ENCODE measurements at regions not wholly inside any gene's neighbourhood (a gene's known extent, or its start where the extent isn't known, plus 50 kb on each side); places are given as distances from the start of the nearest gene placed in this dataset.

DNA sequence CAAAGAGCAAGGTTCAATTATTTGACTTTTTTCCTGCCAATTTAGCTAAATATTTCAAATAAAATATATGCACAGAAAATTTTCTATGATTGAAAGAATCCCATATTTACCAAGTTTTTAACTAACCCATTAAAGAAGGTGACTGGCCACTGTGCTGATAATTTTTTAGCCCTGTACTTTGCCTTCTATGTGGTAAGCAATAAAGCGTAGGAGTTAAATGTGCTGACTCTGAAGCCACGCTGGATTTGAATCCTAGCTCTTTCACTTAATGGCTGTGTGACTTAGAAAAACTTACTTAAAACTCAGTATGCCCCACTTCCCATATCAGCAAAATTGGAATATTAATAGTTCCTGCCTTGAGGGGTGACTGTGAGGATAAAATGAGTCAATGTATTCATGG lies 82.1 kb downstream of the NEUROD6 start:
- Histone ChIP-seq H2AK5ac (ENCODE audit: insufficient read length, low read length) (no peak overlapping the region), H3K23me2 (ENCODE audit: insufficient read length, low read depth, low read length, poor library complexity, severe bottlenecking) (no peaks in the 10 kb centered on the region), H3K27me3 (ENCODE audit: insufficient read depth, low read length) (no peaks in the 10 kb centered on the region), H3K18ac (ENCODE audit: insufficient read length, low read depth, low read length) (no peak overlapping the region), H4K8ac (replicated peaks; ENCODE audit: insufficient read length, low read depth, low read length) (no peak overlapping the region), H2AFZ (ENCODE audit: low read length) (no peak overlapping the region), H3K4me2 (ENCODE audit: insufficient read depth, insufficient read length, low read length) (no peak overlapping the region), H3K79me2 (ENCODE audit: insufficient read depth, low read length) (no peaks in the 10 kb centered on the region), H3K9ac (ENCODE audit: extremely low read depth, insufficient read length, low read length) (no peak overlapping the region), H4K20me1 (ENCODE audit: control insufficient read depth, insufficient read depth, insufficient read length) (no peaks in the 10 kb centered on the region), H3K27ac (ENCODE audit: insufficient read length, low read depth, low read length) (no peak overlapping the region), H3T11ph (ENCODE audit: low read length) (no peak overlapping the region), H2BK120ac (ENCODE audit: low read depth, low read length, poor library complexity, severe bottlenecking) (no peak overlapping the region), H2BK5ac (ENCODE audit: insufficient read length, low read length) (no peak overlapping the region), H2BK12ac (ENCODE audit: insufficient read length, low read depth, low read length) (no peak overlapping the region), H3K4ac (ENCODE audit: low read depth, low read length) (no peak overlapping the region), H2BK20ac (ENCODE audit: low read depth, low read length, poor library complexity, severe bottlenecking) (no peak overlapping the region), H4K91ac (ENCODE audit: insufficient read length, low read depth, low read length) (no peak overlapping the region), H4K5ac (ENCODE audit: insufficient read length, low read depth, low read length) (no peak overlapping the region), H3K4me1 (ENCODE audit: insufficient read depth, low read length) (peaks cover 3% of the 10 kb centered on the region; the same call in 1 of the 2 replicates), H3K14ac (ENCODE audit: insufficient read depth, low read length) (no peak overlapping the region), H3K79me1 (ENCODE audit: insufficient read depth, low read depth, low read length, poor library complexity, severe bottlenecking) (no peaks in the 10 kb centered on the region), H3K23ac (ENCODE audit: insufficient read length, low read depth, low read length) (no peak overlapping the region), H2BK15ac (ENCODE audit: low read depth, low read length) (no peak overlapping the region), H3K9me3 (ENCODE audit: control insufficient read depth, low read depth, low read length) (no peaks in the 10 kb centered on the region), H3K56ac (ENCODE audit: insufficient read length, low read depth, low read length) (no peak overlapping the region)
- no peak overlapping the region for H3K27ac Mint-ChIP-seq
- peaks cover 0 to 4% of the 10 kb centered on the region in 2 experiments; a peak in 1 of 5 replicates for H3K9me3 Mint-ChIP-seq
- no peaks in the 10 kb centered on the region for H3K36me3 Mint-ChIP-seq (ENCODE audit: insufficient read depth in 1 of 3, low read depth in 3 of 3)
- H3K4me1 Mint-ChIP-seq = peaks cover 28 to 32% of the 10 kb centered on the region in 2 experiments
- DNase-seq = no peak
- no CpG with 5 or more reads among the region's 2 CpGs for WGBS (ENCODE audit: extremely low coverage, insufficient read length, low lambda C conversion rate)
- no peak overlapping the region for H3K4me3 Mint-ChIP-seq
- TF ChIP-seq, protein P1, sequence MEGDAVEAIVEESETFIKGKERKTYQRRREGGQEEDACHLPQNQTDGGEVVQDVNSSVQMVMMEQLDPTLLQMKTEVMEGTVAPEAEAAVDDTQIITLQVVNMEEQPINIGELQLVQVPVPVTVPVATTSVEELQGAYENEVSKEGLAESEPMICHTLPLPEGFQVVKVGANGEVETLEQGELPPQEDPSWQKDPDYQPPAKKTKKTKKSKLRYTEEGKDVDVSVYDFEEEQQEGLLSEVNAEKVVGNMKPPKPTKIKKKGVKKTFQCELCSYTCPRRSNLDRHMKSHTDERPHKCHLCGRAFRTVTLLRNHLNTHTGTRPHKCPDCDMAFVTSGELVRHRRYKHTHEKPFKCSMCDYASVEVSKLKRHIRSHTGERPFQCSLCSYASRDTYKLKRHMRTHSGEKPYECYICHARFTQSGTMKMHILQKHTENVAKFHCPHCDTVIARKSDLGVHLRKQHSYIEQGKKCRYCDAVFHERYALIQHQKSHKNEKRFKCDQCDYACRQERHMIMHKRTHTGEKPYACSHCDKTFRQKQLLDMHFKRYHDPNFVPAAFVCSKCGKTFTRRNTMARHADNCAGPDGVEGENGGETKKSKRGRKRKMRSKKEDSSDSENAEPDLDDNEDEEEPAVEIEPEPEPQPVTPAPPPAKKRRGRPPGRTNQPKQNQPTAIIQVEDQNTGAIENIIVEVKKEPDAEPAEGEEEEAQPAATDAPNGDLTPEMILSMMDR (conservative IDR thresholded peaks at IDR 0.05) = no peak
- peaks cover 4% of the 10 kb centered on the region for H3K27me3 Mint-ChIP-seq (ENCODE audit: low read depth)

Data from H9 (cell line).